Neural cell (in vitro differentiated cells): ENCODE measurements at regions not wholly inside any gene's neighbourhood (a gene's known extent, or its start where the extent isn't known, plus 50 kb on each side); places are given as distances from the start of the nearest gene placed in this dataset.

ENCODE experiments used
- H2AFZ ChIP-seq: fragments of 200-600, 300-800 bp; sonication (generic), shearing (Covaris generic); 2 replicates; pipeline ENCODE4 v1.6.0; 2014; ENCODE audit warnings: low read depth, mild to moderate bottlenecking, antibody characterized with exemption, low read length, moderate library complexity
- H3F3A ChIP-seq: fragments of 200-600 bp; shearing (Covaris generic); 2 replicates; pipeline ENCODE4 v1.6.1; 2016; ENCODE audit warnings: mild to moderate bottlenecking, moderate library complexity, mixed read lengths, antibody characterized with exemption, low read length; ENCODE audit not compliant: insufficient read depth, poor library complexity, severe bottlenecking
- H3K27ac ChIP-seq: fragments of 200-600, 300-800 bp; sonication (generic), shearing (Covaris generic); 2 replicates; pipeline ENCODE4 v1.5.1; 2014; ENCODE audit warnings: mild to moderate bottlenecking, low read length, moderate library complexity
- H3K27me3 ChIP-seq: fragments of 300-800, 200-600 bp; sonication (generic), shearing (Covaris generic); 2 replicates; pipeline ENCODE4 v1.6.0; 2014; ENCODE audit warnings: mild to moderate bottlenecking, low read depth, low read length, moderate library complexity; ENCODE audit not compliant: insufficient read depth
- H3K36me3 ChIP-seq: fragments of 300-800, 200-600 bp; sonication (generic), shearing (Covaris generic); 2 replicates; pipeline ENCODE4 v1.5.1; 2014; ENCODE audit warnings: mild to moderate bottlenecking, antibody characterized with exemption, low read length, moderate library complexity; ENCODE audit not compliant: insufficient read depth
- H3K4me2 ChIP-seq: fragments of 300-800, 200-600 bp; sonication (generic), shearing (Covaris generic); 2 replicates; pipeline ENCODE4 v1.6.0; 2014; ENCODE audit warnings: mild to moderate bottlenecking, low read length
- H3K4me3 ChIP-seq: fragments of 300-800, 200-600 bp; sonication (generic), shearing (Covaris generic); 2 replicates; pipeline ENCODE4 v1.5.1; 2014; ENCODE audit warnings: mild to moderate bottlenecking, low read length, moderate library complexity
- H3K79me2 ChIP-seq: fragments of 200-600 bp; shearing (Covaris generic); replicated peaks from 2 replicates; pipeline ENCODE4 v1.6.0; 2014; ENCODE audit warnings: mild to moderate bottlenecking, low read length, moderate library complexity; ENCODE audit not compliant: insufficient read depth
- H3K9ac ChIP-seq: fragments of 300-800, 200-600 bp; sonication (generic), shearing (Covaris generic); 2 replicates; pipeline ENCODE4 v1.6.1; 2016; ENCODE audit warnings: mild to moderate bottlenecking, low read length, mixed read lengths
- H3K9me2 ChIP-seq: fragments of 200-600 bp; shearing (Covaris generic); 2 replicates; pipeline ENCODE4 v1.6.1; 2016; ENCODE audit warnings: mild to moderate bottlenecking, low read length, mixed read lengths; ENCODE audit not compliant: insufficient read depth
- H3K9me3 ChIP-seq: fragments of 200-600, 300-800 bp; sonication (generic), shearing (Covaris generic); 2 replicates; pipeline ENCODE4 v1.6.1; 2016; ENCODE audit warnings: mild to moderate bottlenecking, mixed run types, low read length, moderate library complexity, mixed read lengths
- H4K20me1 ChIP-seq: fragments of 200-600 bp; shearing (Covaris generic); 2 replicates; pipeline ENCODE4 v1.6.1; 2016; ENCODE audit warnings: mild to moderate bottlenecking, mixed run types; ENCODE audit not compliant: insufficient read depth
- CTCF ChIP-seq: fragments of 450-650 bp; IDR thresholded peaks from 2 replicates; pipeline ENCODE4 v1.5.1; 2014; ENCODE audit warnings: antibody characterized with exemption, mild to moderate bottlenecking, moderate library complexity; ENCODE audit not compliant: poor library complexity, severe bottlenecking
- EP300 ChIP-seq: fragments of 450-650 bp; conservative IDR thresholded peaks from 2 replicates; pipeline ENCODE4 v1.6.1; 2014; ENCODE audit warnings: antibody characterized with exemption, mild to moderate bottlenecking, moderate library complexity; ENCODE audit not compliant: poor library complexity, severe bottlenecking
- EZH2 ChIP-seq: fragments of 200-600, 300-800 bp; shearing (Covaris generic), sonication (generic); IDR thresholded peaks from 2 replicates; pipeline ENCODE4 v1.6.1; 2014; ENCODE audit warnings: antibody characterized with exemption, low read length, borderline replicate concordance, mild to moderate bottlenecking; ENCODE audit not compliant: insufficient read depth, poor library complexity, severe bottlenecking
- MXI1 ChIP-seq: fragments of 450-650 bp; conservative IDR thresholded peaks from 2 replicates; pipeline ENCODE4 v1.6.1; 2014; ENCODE audit warnings: antibody characterized with exemption, mild to moderate bottlenecking; ENCODE audit not compliant: poor library complexity, severe bottlenecking
- POLR2AphosphoS5 ChIP-seq: IDR thresholded peaks from 2 replicates; pipeline ENCODE4 v1.6.1; 2012
- RAD21 ChIP-seq: fragments of 450-650 bp; conservative IDR thresholded peaks from 2 replicates; pipeline ENCODE4 v1.6.1; 2014; ENCODE audit warnings: antibody characterized with exemption, mild to moderate bottlenecking, moderate library complexity
- REST ChIP-seq: IDR thresholded peaks from 2 replicates; pipeline ENCODE4 v1.6.1; 2012; ENCODE audit warnings: borderline replicate concordance
- SMC3 ChIP-seq: fragments of 450-650 bp; conservative IDR thresholded peaks from 2 replicates; pipeline ENCODE4 v1.6.1; 2014; ENCODE audit warnings: antibody characterized with exemption, mild to moderate bottlenecking, moderate library complexity; ENCODE audit not compliant: poor library complexity
- TAF1 ChIP-seq: IDR thresholded peaks from 2 replicates; pipeline ENCODE4 v1.6.1; 2012; ENCODE audit warnings: low read depth

GRCh38 chr7:36082216-36082615, 70.8 kb upstream of the EEPD1 start:
- no peak overlapping the region for H3K4me2 ChIP-seq
- H3K27ac ChIP-seq, result no peak overlapping the region
- H3K9ac ChIP-seq, result no peak overlapping the region
- H2AFZ ChIP-seq, result no peak overlapping the region
- TF ChIP-seq REST (no peak), TAF1 (no peak), RAD21 (no peak), POLR2AphosphoS5 (no peak), EP300 (no peak), EZH2 (no peak), SMC3 (no peak), CTCF (no peak), MXI1 (no peak)
- no peaks in the 10 kb centered on the region for H3K36me3 ChIP-seq
- H3K27me3 ChIP-seq, result no peaks in the 10 kb centered on the region
- H3K79me2 ChIP-seq, result no peaks in the 10 kb centered on the region
- no peaks in the 10 kb centered on the region for H4K20me1 ChIP-seq
- no peaks in the 10 kb centered on the region for H3K9me3 ChIP-seq
- H3K4me3 ChIP-seq, result no peak overlapping the region
- no peaks in the 10 kb centered on the region for H3K9me2 ChIP-seq
- H3F3A ChIP-seq, result no peaks in the 10 kb centered on the region

GRCh38 chr7:36082910-36083309, 70.1 kb upstream of the EEPD1 start:
- no peaks in the 10 kb centered on the region for H3F3A ChIP-seq
- no peaks in the 10 kb centered on the region for H3K9me3 ChIP-seq
- no peak overlapping the region for H3K27ac ChIP-seq
- TF ChIP-seq RAD21 (no peak), MXI1 (no peak), TAF1 (no peak), EP300 (no peak), CTCF (no peak), EZH2 (no peak), REST (no peak), POLR2AphosphoS5 (no peak), SMC3 (no peak)
- no peaks in the 10 kb centered on the region for H3K27me3 ChIP-seq
- H3K9ac ChIP-seq, result no peak overlapping the region
- H3K79me2 ChIP-seq, result no peaks in the 10 kb centered on the region
- H3K36me3 ChIP-seq, result no peaks in the 10 kb centered on the region
- H3K4me3 ChIP-seq, result no peak overlapping the region
- H3K9me2 ChIP-seq, result no peaks in the 10 kb centered on the region
- H3K4me2 ChIP-seq, result no peak overlapping the region
- H2AFZ ChIP-seq, result no peak overlapping the region
- no peaks in the 10 kb centered on the region for H4K20me1 ChIP-seq
